ENCODE measurements at regions not wholly inside any gene's neighbourhood (a gene's known extent, or its start where the extent isn't known, plus 50 kb on each side); places are given as distances from the start of the nearest gene placed in this dataset.

- Histone ChIP-seq H3K4me2 (ENCODE audit: low read length) (no peak overlapping the region), H3K4me1 (ENCODE audit: control insufficient read depth in 1 of 2, insufficient read depth in 2 of 2, low read length in 2 of 2) (no peaks in the 10 kb centered on the region; a peak in 1 of 4 replicates), H3K79me2 (ENCODE audit: insufficient read depth, low read length) (no peaks in the 10 kb centered on the region), H2AFZ (ENCODE audit: low read depth, low read length, poor library complexity, severe bottlenecking) (no peak overlapping the region), H4K20me1 (ENCODE audit: insufficient read depth) (no peaks in the 10 kb centered on the region), H3K4me3 (replicated peaks in 1 of 2; ENCODE audit: low read depth in 1 of 2, low read length in 2 of 2) (no peak overlapping the region), H3K27me3 (ENCODE audit: insufficient read depth, low read length) (peaks cover 13% of the 10 kb centered on the region; the same call in 1 of the 2 replicates), H3K36me3 (ENCODE audit: control insufficient read depth in 1 of 2, insufficient read depth in 2 of 2, low read length in 2 of 2) (no peaks in the 10 kb centered on the region), H3K9ac (ENCODE audit: low read length) (no peak overlapping the region), H3K9me3 (ENCODE audit: control insufficient read depth in 1 of 2, insufficient read depth in 1 of 2, low read depth in 1 of 2, low read length in 2 of 2) (no peaks in the 10 kb centered on the region), H3K27ac (ENCODE audit: low read depth, low read length) (no peak overlapping the region), H3K9me2 (ENCODE audit: insufficient read depth) (no peaks in the 10 kb centered on the region)
- ATAC-seq (no peak), DNase-seq (ENCODE audit: low read depth, low spot score) (no peak)
- intact Hi-C loops (cut with micrococcal nuclease): no loop called here
- TF ChIP-seq JUND (IDR thresholded peaks at IDR 0.05) (no peak), EZH2phosphoT487 (IDR thresholded peaks at IDR 0.05; ENCODE audit: borderline replicate concordance) (no peak), CEBPB (IDR thresholded peaks at IDR 0.05; ENCODE audit: low read depth) (no peak), YY1 (IDR thresholded peaks at IDR 0.05; ENCODE audit: extremely low read depth, insufficient replicate concordance, low read depth, low read length) (no peak), SIN3A (IDR thresholded peaks at IDR 0.05; ENCODE audit: low read depth) (no peak), POLR2A (IDR thresholded peaks at IDR 0.05; ENCODE audit: borderline replicate concordance, extremely low read depth, insufficient read depth, insufficient read length) (no peak), EZH2 (IDR thresholded peaks at IDR 0.05) (no peak), CBX3 (IDR thresholded peaks at IDR 0.05; ENCODE audit: low read depth) (no peak), CTCF (IDR thresholded peaks at IDR 0.05 in 2 of 3, conservative IDR thresholded peaks at IDR 0.05 in 1 of 3; ENCODE audit: borderline replicate concordance in 1 of 3, insufficient read depth in 1 of 3, low read depth in 2 of 3, low read length in 2 of 3) (no peak), MAX (IDR thresholded peaks at IDR 0.05) (no peak), POLR2AphosphoS5 (IDR thresholded peaks at IDR 0.05; ENCODE audit: low read depth, low read length) (no peak), REST (IDR thresholded peaks at IDR 0.05; ENCODE audit: low read depth) (no peak), ZFX (IDR thresholded peaks at IDR 0.05) (no peak), ZNF274 (IDR thresholded peaks at IDR 0.05; ENCODE audit: low read depth, low read length) (no peak), SRF (IDR thresholded peaks at IDR 0.05; ENCODE audit: low read depth) (no peak), ELF1 (IDR thresholded peaks at IDR 0.05; ENCODE audit: borderline replicate concordance, low read depth) (no peak), ZBTB33 (IDR thresholded peaks at IDR 0.05; ENCODE audit: extremely low read depth, insufficient replicate concordance, low read length) (no peak), SP1 (IDR thresholded peaks at IDR 0.05; ENCODE audit: low read depth) (no peak)
- CTCF ChIA-PET: no interaction called here
- no TSS peak for BruUV-seq (replicated peaks)
- RAD21 ChIA-PET (ENCODE audit: low non-redundant PET in 1 of 2, low total read pairs in 2 of 2, uncharacterized antibody in 2 of 2, unreplicated experiment in 2 of 2): no interaction called here
- POLR2A ChIA-PET: no interaction called here
Measured at GRCh38 chr9:134239939-134240338, 75.6 kb upstream of the RNU6ATAC start.
